DOHH2 (cell line): ENCODE measurements at regions not wholly inside any gene's neighbourhood (a gene's known extent, or its start where the extent isn't known, plus 50 kb on each side); places are given as distances from the start of the nearest gene placed in this dataset.

ENCODE experiments used
- H3F3A ChIP-seq: fragments of 200-600 bp; sonication (generic), shearing (Covaris generic); 2 replicates; pipeline ENCODE4 v1.6.0; 2016; ENCODE audit warnings: antibody characterized with exemption, mild to moderate bottlenecking; ENCODE audit not compliant: control insufficient read depth, insufficient read depth
- H3K27ac ChIP-seq: fragments of 200-600 bp; sonication (generic); 2 replicates; pipeline ENCODE4 v1.5.1; 2014; ENCODE audit warnings: low read depth, mild to moderate bottlenecking, low read length, moderate library complexity
- H3K27me3 ChIP-seq: fragments of 200-600 bp; sonication (generic); 2 replicates; pipeline ENCODE4 v1.6.1; 2014; ENCODE audit warnings: mild to moderate bottlenecking, low read length, mixed read lengths; ENCODE audit not compliant: control insufficient read depth
- H3K36me3 ChIP-seq: fragments of 200-600 bp; sonication (generic); 2 replicates; pipeline ENCODE4 v1.6.1; 2014; ENCODE audit warnings: mild to moderate bottlenecking, low read length, moderate library complexity, mixed read lengths; ENCODE audit not compliant: control insufficient read depth
- H3K4me1 ChIP-seq: fragments of 200-600 bp; sonication (generic); 2 replicates; pipeline ENCODE4 v1.6.1; 2014; ENCODE audit warnings: mild to moderate bottlenecking, low read length, mixed read lengths; ENCODE audit not compliant: control insufficient read depth
- H3K4me2 ChIP-seq: fragments of 200-600 bp; sonication (generic); 2 replicates; pipeline ENCODE4 v1.6.0; 2014; ENCODE audit warnings: mild to moderate bottlenecking, low read length, moderate library complexity
- H3K4me3 ChIP-seq: fragments of 200-600 bp; sonication (generic); 2 replicates; pipeline ENCODE4 v1.5.1; 2014; ENCODE audit warnings: mild to moderate bottlenecking, low read length, mixed read lengths
- H3K79me2 ChIP-seq: fragments of 200-600 bp; sonication (generic); 2 replicates; pipeline ENCODE4 v1.6.1; 2014; ENCODE audit warnings: mild to moderate bottlenecking, low read length, mixed read lengths; ENCODE audit not compliant: control insufficient read depth
- H3K9me2 ChIP-seq: fragments of 200-600 bp; sonication (generic); replicated peaks from 2 replicates; pipeline ENCODE4 v1.6.1; 2014; ENCODE audit warnings: mild to moderate bottlenecking, low read length, mixed read lengths; ENCODE audit not compliant: control insufficient read depth
- H3K9me3 ChIP-seq: fragments of 200-600 bp; sonication (generic); 2 replicates; pipeline ENCODE4 v1.6.1; 2014; ENCODE audit warnings: antibody characterized with exemption, low read length, mixed read lengths; ENCODE audit not compliant: control insufficient read depth, insufficient read depth
- H4K20me1 ChIP-seq: fragments of 200-600 bp; sonication (generic); 2 replicates; pipeline ENCODE4 v1.6.0; 2014; ENCODE audit warnings: low read depth, mild to moderate bottlenecking, antibody characterized with exemption, low read length, moderate library complexity; ENCODE audit not compliant: control insufficient read depth, insufficient read depth
- EZH2phosphoT487 ChIP-seq: fragments of 200-600 bp; sonication (generic); IDR thresholded peaks from 2 replicates; pipeline ENCODE4 v1.6.1; 2017; ENCODE audit warnings: borderline replicate concordance, mild to moderate bottlenecking, antibody characterized with exemption, low read length, moderate library complexity, mixed read lengths
- TF ChIP-seq, protein P1 (sequence below): fragments of 200-600 bp; sonication (generic); IDR thresholded peaks from one replicate; pipeline ENCODE4 v1.5.1; 2014; ENCODE audit warnings: antibody characterized with exemption, mild to moderate bottlenecking, low read depth, low read length; ENCODE audit not compliant: poor library complexity, severe bottlenecking

GRCh38 chr4:156193800-156194199, 240.1 kb upstream of the CTSO start:
- Histone ChIP-seq H3K36me3 (no peaks in the 10 kb centered on the region), H3K4me1 (no peaks in the 10 kb centered on the region), H3F3A (no peaks in the 10 kb centered on the region), H3K9me2 (no peaks in the 10 kb centered on the region), H4K20me1 (no peaks in the 10 kb centered on the region), H3K9me3 (no peaks in the 10 kb centered on the region; the same call in 1 of the 2 replicates), H3K79me2 (no peaks in the 10 kb centered on the region), H3K27ac (no peak overlapping the region), H3K4me3 (no peak overlapping the region), H3K27me3 (no peaks in the 10 kb centered on the region), H3K4me2 (no peak overlapping the region)
- TF ChIP-seq EZH2phosphoT487 = no peak
- TF ChIP-seq, protein P1, sequence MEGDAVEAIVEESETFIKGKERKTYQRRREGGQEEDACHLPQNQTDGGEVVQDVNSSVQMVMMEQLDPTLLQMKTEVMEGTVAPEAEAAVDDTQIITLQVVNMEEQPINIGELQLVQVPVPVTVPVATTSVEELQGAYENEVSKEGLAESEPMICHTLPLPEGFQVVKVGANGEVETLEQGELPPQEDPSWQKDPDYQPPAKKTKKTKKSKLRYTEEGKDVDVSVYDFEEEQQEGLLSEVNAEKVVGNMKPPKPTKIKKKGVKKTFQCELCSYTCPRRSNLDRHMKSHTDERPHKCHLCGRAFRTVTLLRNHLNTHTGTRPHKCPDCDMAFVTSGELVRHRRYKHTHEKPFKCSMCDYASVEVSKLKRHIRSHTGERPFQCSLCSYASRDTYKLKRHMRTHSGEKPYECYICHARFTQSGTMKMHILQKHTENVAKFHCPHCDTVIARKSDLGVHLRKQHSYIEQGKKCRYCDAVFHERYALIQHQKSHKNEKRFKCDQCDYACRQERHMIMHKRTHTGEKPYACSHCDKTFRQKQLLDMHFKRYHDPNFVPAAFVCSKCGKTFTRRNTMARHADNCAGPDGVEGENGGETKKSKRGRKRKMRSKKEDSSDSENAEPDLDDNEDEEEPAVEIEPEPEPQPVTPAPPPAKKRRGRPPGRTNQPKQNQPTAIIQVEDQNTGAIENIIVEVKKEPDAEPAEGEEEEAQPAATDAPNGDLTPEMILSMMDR = no peak

GRCh38 chr4:156193106-156193505, 239.4 kb upstream of the CTSO start:
- Histone ChIP-seq H3K27me3 (no peaks in the 10 kb centered on the region), H3K36me3 (no peaks in the 10 kb centered on the region), H3K9me2 (no peaks in the 10 kb centered on the region), H4K20me1 (no peaks in the 10 kb centered on the region), H3K27ac (no peak overlapping the region), H3K4me1 (no peaks in the 10 kb centered on the region), H3K9me3 (no peaks in the 10 kb centered on the region; the same call in 1 of the 2 replicates), H3F3A (no peaks in the 10 kb centered on the region), H3K79me2 (no peaks in the 10 kb centered on the region), H3K4me3 (no peak overlapping the region), H3K4me2 (no peak overlapping the region)
- no peak for TF ChIP-seq EZH2phosphoT487
- TF ChIP-seq, protein P1 = no peak

DNA sequence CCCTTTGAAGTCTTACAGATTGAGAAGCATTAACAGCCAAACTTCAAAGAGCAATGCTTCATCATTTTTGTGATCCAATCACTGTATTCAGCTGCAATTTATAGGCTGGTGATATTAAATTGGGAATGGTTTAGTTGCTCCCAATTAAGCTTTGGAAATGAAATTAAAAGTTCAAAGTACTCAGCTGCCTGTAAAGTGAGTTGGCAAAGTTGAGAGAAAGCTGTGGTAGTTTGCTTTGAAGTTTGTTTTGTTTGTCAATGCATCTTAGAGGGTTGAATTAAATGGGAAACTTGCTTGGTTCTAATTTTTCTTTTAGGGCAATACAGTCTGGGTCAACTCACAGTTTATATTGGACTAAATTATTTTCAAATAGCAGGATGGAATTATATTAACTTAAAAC, 238.4 kb upstream of the CTSO start:
- Histone ChIP-seq H3K9me2 (no peaks in the 10 kb centered on the region), H3K27me3 (no peaks in the 10 kb centered on the region), H3K4me2 (no peak overlapping the region), H3K4me1 (no peaks in the 10 kb centered on the region), H3K9me3 (no peaks in the 10 kb centered on the region; the same call in 1 of the 2 replicates), H3K4me3 (no peak overlapping the region), H3K27ac (no peak overlapping the region), H3K36me3 (no peaks in the 10 kb centered on the region), H4K20me1 (no peaks in the 10 kb centered on the region), H3F3A (no peaks in the 10 kb centered on the region), H3K79me2 (no peaks in the 10 kb centered on the region)
- TF ChIP-seq, protein P1 = no peak
